ENCODE measurements at regions not wholly inside any gene's neighbourhood (a gene's known extent, or its start where the extent isn't known, plus 50 kb on each side); places are given as distances from the start of the nearest gene placed in this dataset.
A peak's percentile ranks its signal among the peaks of the same experiment; 100 is the strongest.

GRCh38 chr4:153974452-153974851, 185.6 kb upstream of the SFRP2 start:
- no peak for DNase-seq

- no peak for DNase-seq
These were observed 185.1 kb upstream of the SFRP2 start for GRCh38 chr4:153973942-153974341.

- DNase-seq = no peak
These were observed 183.0 kb upstream of the SFRP2 start for GRCh38 chr4:153971899-153972298.

GRCh38 chr4:153970169-153970568, 181.3 kb upstream of the SFRP2 start:
- no peak for DNase-seq

- no peak for DNase-seq
These were observed 180.7 kb upstream of the SFRP2 start for GRCh38 chr4:153969542-153969941.

GRCh38 chr4:153966641-153967040, 177.8 kb upstream of the SFRP2 start:
- DNase-seq = no peak

- no peak for DNase-seq
These were observed 174.3 kb upstream of the SFRP2 start for GRCh38 chr4:153963216-153963615.

GRCh38 chr4:153962311-153963039, 173.6 kb upstream of the SFRP2 start:
- DNase-seq = peak; percentile 83

- DNase-seq = no peak
These were observed 166.4 kb upstream of the SFRP2 start for GRCh38 chr4:153955327-153955726.

- DNase-seq = peak; percentile 49
These were observed 165.8 kb upstream of the SFRP2 start for GRCh38 chr4:153954654-153955053.

- peak; percentile 58 for DNase-seq
These were observed 161.5 kb upstream of the SFRP2 start for GRCh38 chr4:153950100-153950979.

GRCh38 chr4:153948041-153948440, 159.2 kb upstream of the SFRP2 start:
- DNase-seq = no peak

- no peak for DNase-seq
These were observed 158.2 kb upstream of the SFRP2 start for GRCh38 chr4:153947124-153947523.

GRCh38 chr4:153945704-153946103, 156.8 kb upstream of the SFRP2 start:
- no peak for DNase-seq

GRCh38 chr4:153943738-153944415, 155.0 kb upstream of the SFRP2 start:
- DNase-seq = no peak

GRCh38 chr4:153940916-153941315, 152.0 kb upstream of the SFRP2 start:
- DNase-seq = no peak

GRCh38 chr4:153939570-153939969, 150.7 kb upstream of the SFRP2 start:
- DNase-seq = no peak

- no peak for DNase-seq
These were observed 150.1 kb upstream of the SFRP2 start for GRCh38 chr4:153938994-153939393.

- DNase-seq = peak; percentile 64
These were observed 148.4 kb upstream of the SFRP2 start for GRCh38 chr4:153937289-153937688.

GRCh38 chr4:153936121-153936520, 147.2 kb upstream of the SFRP2 start:
- peak; percentile 57 for DNase-seq

GRCh38 chr4:153934688-153935017, 145.8 kb upstream of the SFRP2 start:
- no peak for DNase-seq

GRCh38 chr4:153933915-153934687, 145.2 kb upstream of the SFRP2 start:
- DNase-seq = no peak

GRCh38 chr4:153931804-153932203, 142.9 kb upstream of the SFRP2 start:
- peak; percentile 22 for DNase-seq

Measured in OCI-M1 (cell line).